ENCODE measurements at regions not wholly inside any gene's neighbourhood (a gene's known extent, or its start where the extent isn't known, plus 50 kb on each side); places are given as distances from the start of the nearest gene placed in this dataset.

GRCh38 chr22:22074634-22075381, 92.2 kb upstream of the TOP3B start:
- Histone ChIP-seq H3K27ac (replicated peaks) (no peak overlapping the region), H3K27me3 (ENCODE audit: insufficient read depth, poor library complexity, severe bottlenecking) (no peaks in the 10 kb centered on the region), H3K4me3 (replicated peaks; ENCODE audit: insufficient read depth, low read length) (no peak overlapping the region)
- no peak for DNase-seq (ENCODE audit: low read depth in 1 of 2, low spot score in 1 of 2)
- TF ChIP-seq GABPA (IDR thresholded peaks at IDR 0.05; ENCODE audit: low read depth) (no peak), POLR2AphosphoS5 (IDR thresholded peaks at IDR 0.05; ENCODE audit: low read depth) (no peak), CTCF (IDR thresholded peaks at IDR 0.05; ENCODE audit: insufficient read depth, low read length) (no peak), REST (IDR thresholded peaks at IDR 0.05; ENCODE audit: insufficient replicate concordance, low read depth) (no peak), SPI1 (IDR thresholded peaks at IDR 0.05; ENCODE audit: borderline replicate concordance, low read depth) (no peak)

- DNase-seq (ENCODE audit: low read depth in 1 of 2, low spot score in 1 of 2): no peak
- Histone ChIP-seq H3K27ac (replicated peaks) (no peak overlapping the region), H3K4me3 (replicated peaks; ENCODE audit: insufficient read depth, low read length) (no peak overlapping the region), H3K27me3 (ENCODE audit: insufficient read depth, poor library complexity, severe bottlenecking) (no peaks in the 10 kb centered on the region)
- TF ChIP-seq CTCF (IDR thresholded peaks at IDR 0.05; ENCODE audit: insufficient read depth, low read length): no peak
- TF ChIP-seq SPI1 (IDR thresholded peaks at IDR 0.05; ENCODE audit: borderline replicate concordance, low read depth): no peak
- no peak for TF ChIP-seq POLR2AphosphoS5 (IDR thresholded peaks at IDR 0.05; ENCODE audit: low read depth)
- no peak for TF ChIP-seq GABPA (IDR thresholded peaks at IDR 0.05; ENCODE audit: low read depth)
- TF ChIP-seq REST (IDR thresholded peaks at IDR 0.05; ENCODE audit: insufficient replicate concordance, low read depth): no peak
Observed at GRCh38 chr22:22073769-22074561, 91.4 kb upstream of the TOP3B start.

- H3K4me3 ChIP-seq (replicated peaks; ENCODE audit: insufficient read depth, low read length): no peak overlapping the region
- H3K27me3 ChIP-seq (ENCODE audit: insufficient read depth, poor library complexity, severe bottlenecking): no peaks in the 10 kb centered on the region
- H3K27ac ChIP-seq (replicated peaks): no peak overlapping the region
- DNase-seq (ENCODE audit: low read depth in 1 of 2, low spot score in 1 of 2): no peak
- TF ChIP-seq REST (IDR thresholded peaks at IDR 0.05; ENCODE audit: insufficient replicate concordance, low read depth): no peak
- TF ChIP-seq CTCF (IDR thresholded peaks at IDR 0.05; ENCODE audit: insufficient read depth, low read length): no peak
Observed at GRCh38 chr22:22072169-22072836, 89.7 kb upstream of the TOP3B start.
